H1 (cell line): ENCODE measurements at regions not wholly inside any gene's neighbourhood (a gene's known extent, or its start where the extent isn't known, plus 50 kb on each side); places are given as distances from the start of the nearest gene placed in this dataset.

Experiments used
- CTCF ChIA-PET: fragments of 300-600 bp; sonication (Branson Sonifier 250); formaldehyde crosslinking; loops from one replicate; lab custom pipeline; 2021; ENCODE audit not compliant: partially characterized antibody; lab: Charles Lee
- POLR2A ChIA-PET: fragments of 300-600 bp; sonication (Branson Sonifier 250); formaldehyde crosslinking; loops from one replicate; lab custom pipeline; 2021; ENCODE audit warnings: inconsistent platforms; ENCODE audit not compliant: partially characterized antibody; lab: Charles Lee
- DNase-seq, 2 experiments: peaks; one replicate each; pipeline versions ENCODE4 v3.0.0 to v3.0.0-alpha.2; 2010 to 2022; ENCODE audit warnings: low spot score in 2 of 2, low read depth in 1 of 2, mixed read lengths in 1 of 2
- FAIRE-seq: peaks from 2 replicates; lab custom pipeline; 2011; peaks lifted over from hg19 to GRCh38; lab: Jason Lieb, UNC
- H2AFZ ChIP-seq: 2 replicates; pipeline ENCODE4 v1.8.1; 2012; ENCODE audit warnings: low read length, inconsistent platforms
- H2AK5ac ChIP-seq: 2 replicates; pipeline ENCODE4 v1.6.1; 2013; ENCODE audit warnings: low read depth, low read length
- H2BK120ac ChIP-seq: replicated peaks from 2 replicates; pipeline ENCODE3; 2013; ENCODE audit warnings: low read depth, low read length, inconsistent platforms
- H2BK12ac ChIP-seq: 2 replicates; pipeline ENCODE4 v1.6.1; 2013; ENCODE audit warnings: low read depth, low read length
- H2BK15ac ChIP-seq: 2 replicates; pipeline ENCODE4 v1.6.1; 2013; ENCODE audit warnings: low read length
- H2BK20ac ChIP-seq: 2 replicates; pipeline ENCODE4 v1.6.1; 2013; ENCODE audit warnings: low read length
- H2BK5ac ChIP-seq: 2 replicates; pipeline ENCODE4 v1.6.1; 2013; ENCODE audit warnings: low read depth, low read length
- H3K14ac ChIP-seq: 2 replicates; pipeline ENCODE4 v1.6.1; 2013; ENCODE audit warnings: inconsistent platforms; ENCODE audit not compliant: insufficient read length
- H3K18ac ChIP-seq: 2 replicates; pipeline ENCODE4 v1.6.1; 2013; ENCODE audit warnings: low read length; ENCODE audit errors: extremely low read depth
- H3K23ac ChIP-seq: 2 replicates; pipeline ENCODE4 v1.6.1; 2013; ENCODE audit warnings: inconsistent platforms; ENCODE audit not compliant: insufficient read length
- H3K23me2 ChIP-seq: 2 replicates; pipeline ENCODE4 v1.6.1; 2013; ENCODE audit warnings: low read depth, low read length
- H3K27ac ChIP-seq: 2 replicates; pipeline ENCODE4 v1.6.1; 2011; ENCODE audit warnings: low read depth, low read length, inconsistent platforms
- H3K27me3 ChIP-seq, 4 experiments: replicated peaks in 1 of 4; 1 replicate in 1 of 4; 2 replicates in 3 of 4; pipeline versions ENCODE4 v1.6.1 to v1.8.1; 2011 to 2013; ENCODE audit warnings: low read length in 3 of 4, mild to moderate bottlenecking in 3 of 4, inconsistent platforms in 2 of 4, mixed read lengths in 2 of 4, moderate library complexity in 1 of 4; ENCODE audit not compliant: control insufficient read depth in 3 of 4, insufficient read depth in 3 of 4; ENCODE audit errors: extremely low read depth in 1 of 4
- H3K36me3 ChIP-seq, 4 experiments: 2 replicates each; pipeline versions ENCODE4 v1.6.1 to v1.8.1; 2011 to 2013; ENCODE audit warnings: mild to moderate bottlenecking in 4 of 4, low read length in 3 of 4, moderate library complexity in 2 of 4, control low read depth in 1 of 4, inconsistent platforms in 1 of 4; ENCODE audit not compliant: insufficient read depth in 4 of 4, control insufficient read depth in 2 of 4
- H3K4ac ChIP-seq: replicated peaks from 2 replicates; pipeline ENCODE3; 2013; ENCODE audit warnings: low read length, low read depth, mixed read lengths, inconsistent platforms; ENCODE audit not compliant: insufficient read length
- H3K4me1 ChIP-seq, 4 experiments: replicated peaks in 1 of 4; 1 replicate in 1 of 4; 2 replicates in 3 of 4; pipeline versions ENCODE4 v1.6.1 to v1.8.1; 2011 to 2013; ENCODE audit warnings: low read length in 3 of 4, inconsistent platforms in 2 of 4, mixed read lengths in 1 of 4; ENCODE audit not compliant: insufficient read depth in 4 of 4, control insufficient read depth in 3 of 4
- H3K4me2 ChIP-seq, 2 experiments: 2 replicates each; pipeline versions ENCODE4 v1.6.1 to v1.8.1; 2011 to 2013; ENCODE audit warnings: low read depth in 2 of 2, low read length in 2 of 2, control low read depth in 1 of 2, inconsistent platforms in 1 of 2, mild to moderate bottlenecking in 1 of 2; ENCODE audit not compliant: insufficient read depth in 1 of 2
- H3K4me3 ChIP-seq, 4 experiments: fragments of 200-600, 300-600 bp in 1 of 4; sonication (generic), shearing (Covaris generic), sonication (Bioruptor Twin) in 1 of 4; 2 replicates each; pipeline versions ENCODE4 v1.5.1 to v1.8.1; 2011 to 2016; ENCODE audit warnings: low read length in 4 of 4, low read depth in 3 of 4, control low read depth in 2 of 4, inconsistent platforms in 2 of 4, mild to moderate bottlenecking in 2 of 4, mixed read lengths in 1 of 4, moderate library complexity in 1 of 4; ENCODE audit not compliant: insufficient read depth in 2 of 4; ENCODE audit errors: extremely low read depth in 1 of 4
- H3K56ac ChIP-seq: replicated peaks from 2 replicates; pipeline ENCODE3; 2013; ENCODE audit warnings: low read depth, mild to moderate bottlenecking, mixed read lengths, low read length, inconsistent platforms; ENCODE audit not compliant: insufficient read length
- H3K79me1 ChIP-seq: 2 replicates; pipeline ENCODE4 v1.6.1; 2013; ENCODE audit warnings: low read depth, low read length, control low read depth
- H3K79me2 ChIP-seq, 2 experiments: 2 replicates each; pipeline versions ENCODE4 v1.6.1 to v1.8.1; 2012 to 2013; ENCODE audit warnings: low read length in 2 of 2, mild to moderate bottlenecking in 2 of 2, inconsistent platforms in 1 of 2; ENCODE audit not compliant: insufficient read depth in 2 of 2, control insufficient read depth in 1 of 2
- H3K9ac ChIP-seq, 4 experiments: replicated peaks in 1 of 4; 1 replicate in 1 of 4; 2 replicates in 3 of 4; pipeline versions ENCODE4 v1.6.1 to v1.8.1; 2011 to 2013; ENCODE audit warnings: low read depth in 3 of 4, low read length in 3 of 4, control low read depth in 2 of 4, mild to moderate bottlenecking in 2 of 4, moderate library complexity in 2 of 4, inconsistent platforms in 1 of 4; ENCODE audit errors: extremely low read depth in 1 of 4
- H3K9me3 ChIP-seq, 2 experiments: 2 replicates each; pipeline versions ENCODE4 v1.6.1 to v1.8.1; 2012 to 2013; ENCODE audit warnings: mild to moderate bottlenecking in 2 of 2, moderate library complexity in 2 of 2, control low read depth in 1 of 2, inconsistent platforms in 1 of 2, low read depth in 1 of 2, low read length in 1 of 2, mixed read lengths in 1 of 2; ENCODE audit not compliant: insufficient read depth in 2 of 2
- H4K20me1 ChIP-seq, 2 experiments: replicated peaks in 1 of 2; 2 replicates each; pipeline versions ENCODE3 to v1.8.1; 2011 to 2013; ENCODE audit warnings: inconsistent platforms in 2 of 2, low read length in 2 of 2, mild to moderate bottlenecking in 1 of 2; ENCODE audit not compliant: insufficient read depth in 2 of 2, control insufficient read depth in 1 of 2
- H4K5ac ChIP-seq: 2 replicates; pipeline ENCODE4 v1.6.1; 2013; ENCODE audit warnings: low read length, low read depth, mixed read lengths, inconsistent platforms; ENCODE audit not compliant: insufficient read length
- H4K8ac ChIP-seq: 2 replicates; pipeline ENCODE4 v1.8.0; 2013; ENCODE audit warnings: mild to moderate bottlenecking, moderate library complexity, low read length, inconsistent platforms; ENCODE audit not compliant: insufficient read depth; ENCODE audit errors: extremely low read depth
- H4K91ac ChIP-seq: replicated peaks from 2 replicates; pipeline ENCODE3; 2013; ENCODE audit warnings: low read length, mixed read lengths, inconsistent platforms; ENCODE audit not compliant: insufficient read length
- CEBPB ChIP-seq: IDR thresholded peaks from 2 replicates; pipeline ENCODE4 v1.6.1; 2012; ENCODE audit warnings: low read depth, low read length
- HDAC2 ChIP-seq, 2 experiments: fragments of 300-600 bp in 1 of 2; sonication (generic) in 1 of 2; IDR thresholded peaks; 2 replicates each; pipeline ENCODE4 v1.6.1; 2011 to 2012; ENCODE audit warnings: low read depth in 2 of 2, low read length in 2 of 2, mild to moderate bottlenecking in 2 of 2, moderate library complexity in 2 of 2, borderline replicate concordance in 1 of 2, inconsistent platforms in 1 of 2
- JUND ChIP-seq: IDR thresholded peaks from 2 replicates; pipeline ENCODE4 v1.6.1; 2011; ENCODE audit warnings: mild to moderate bottlenecking, improper control_type of control experiment, low read length
- USF2 ChIP-seq: IDR thresholded peaks from 2 replicates; pipeline ENCODE4 v1.6.1; 2011; ENCODE audit warnings: low read length, improper control_type of control experiment
- WGBS, 2 experiments: shearing (Covaris generic) in 1 of 2; methylation state at CpG; one replicate each; pipeline versions ENCODE4 v1.1.6 to v1.1.7; 2013 to 2015; ENCODE audit warnings: low lambda C conversion rate in 2 of 2, mixed read lengths in 2 of 2, inconsistent platforms in 1 of 2, low coverage in 1 of 2, missing lambda C conversion rate in 1 of 2; ENCODE audit not compliant: insufficient replicate concordance in 2 of 2, insufficient coverage in 1 of 2, insufficient read length in 1 of 2; ENCODE audit errors: extremely low coverage in 1 of 2, missing lambda C conversion rate in 1 of 2; 5-methylcytosine and 5-hydroxymethylcytosine counted together

GRCh38 chr16:55976815-55977214 is 101.6 kb upstream of the CES5A start:
- WGBS, 2 experiments: 89% methylated on average over 2 of the region's 2 CpGs; no CpG with 5 or more reads in 1 of the 2 experiments
- no peak overlapping the region for H3K4me2 ChIP-seq
- H3K36me3 ChIP-seq: no peaks in the 10 kb centered on the region
- H2BK15ac ChIP-seq: no peak overlapping the region
- TF ChIP-seq HDAC2 (IDR thresholded peaks at IDR 0.05; ENCODE audit: borderline replicate concordance in 1 of 2, low read depth in 2 of 2, low read length in 2 of 2) (no peak), JUND (no peak), USF2 (no peak), CEBPB (no peak)
- no peak overlapping the region for H3K4me3 ChIP-seq
- H2BK5ac ChIP-seq: no peak overlapping the region
- H2AFZ ChIP-seq: no peak overlapping the region
- H4K8ac ChIP-seq: no peak overlapping the region
- no peak overlapping the region for H2BK120ac ChIP-seq
- no peak overlapping the region for H2BK20ac ChIP-seq
- H3K79me2 ChIP-seq: no peaks in the 10 kb centered on the region
- no peak overlapping the region for H2AK5ac ChIP-seq
- no peaks in the 10 kb centered on the region for H3K23me2 ChIP-seq
- peaks cover 0 to 1% (median 0%) of the 10 kb centered on the region in 4 experiments; a peak in 1 of 7 replicates for H3K27me3 ChIP-seq
- H3K14ac ChIP-seq: no peak overlapping the region
- no peaks in the 10 kb centered on the region for H3K79me1 ChIP-seq
- no peaks in the 10 kb centered on the region for H3K9me3 ChIP-seq
- no peak overlapping the region for H4K5ac ChIP-seq
- no peak overlapping the region for H2BK12ac ChIP-seq
- H3K18ac ChIP-seq: no peak overlapping the region
- ChIA-PET POLR2A (no interaction called here), CTCF (interaction anchor here (0.8 kb wide), 1 partner anchor 512 kb away, joined by 3 read pairs; no protein-coding TSS in a partner anchor)
- H3K27ac ChIP-seq: no peak overlapping the region
- H4K91ac ChIP-seq: no peak overlapping the region
- no peak for FAIRE-seq
- no peak for DNase-seq
- no peak overlapping the region for H3K56ac ChIP-seq
- H4K20me1 ChIP-seq: no peaks in the 10 kb centered on the region
- no peak overlapping the region for H3K23ac ChIP-seq
- no peak overlapping the region for H3K9ac ChIP-seq
- H3K4me1 ChIP-seq: no peaks in the 10 kb centered on the region; a peak in 1 of 7 replicates
- no peak overlapping the region for H3K4ac ChIP-seq
